SU-DHL-6 (cell line): ENCODE measurements at regions not wholly inside any gene's neighbourhood (a gene's known extent, or its start where the extent isn't known, plus 50 kb on each side); places are given as distances from the start of the nearest gene placed in this dataset.

Experiments used
- H2AFZ ChIP-seq: fragments of 200-600 bp; sonication (generic); 2 replicates; pipeline ENCODE4 v1.6.1; 2014; ENCODE audit warnings: low read depth, mild to moderate bottlenecking, moderate library complexity, mixed read lengths, antibody characterized with exemption, low read length; ENCODE audit not compliant: severe bottlenecking
- H3F3A ChIP-seq: fragments of 200-600 bp; shearing (Covaris generic); 2 replicates; pipeline ENCODE4 v1.6.0; 2016; ENCODE audit warnings: antibody characterized with exemption, mild to moderate bottlenecking; ENCODE audit not compliant: insufficient read depth
- H3K27ac ChIP-seq: fragments of 200-600 bp; sonication (generic); 2 replicates; pipeline ENCODE4 v1.5.1; 2016; ENCODE audit warnings: low read depth, mild to moderate bottlenecking, low read length, moderate library complexity, mixed read lengths
- H3K27me3 ChIP-seq: fragments of 200-600 bp; sonication (generic), shearing (Covaris generic); 2 replicates; pipeline ENCODE4 v1.6.0; 2014; ENCODE audit warnings: mild to moderate bottlenecking, low read length
- H3K36me3 ChIP-seq: fragments of 200-600 bp; sonication (generic); 2 replicates; pipeline ENCODE4 v1.6.1; 2014; ENCODE audit warnings: mild to moderate bottlenecking, low read length, mixed read lengths
- H3K4me2 ChIP-seq: fragments of 300-600, 200-600 bp; shearing (Covaris generic), sonication (generic); 2 replicates; pipeline ENCODE4 v1.6.0; 2014; ENCODE audit warnings: low read length, low read depth, mild to moderate bottlenecking; ENCODE audit not compliant: poor library complexity, severe bottlenecking
- H3K4me3 ChIP-seq: fragments of 200-600 bp; sonication (generic); 2 replicates; pipeline ENCODE4 v1.5.1; 2014; ENCODE audit warnings: antibody characterized with exemption, low read length, mild to moderate bottlenecking, mixed read lengths; ENCODE audit not compliant: insufficient read depth, poor library complexity, severe bottlenecking
- H3K79me2 ChIP-seq: fragments of 200-600 bp; sonication (generic); 2 replicates; pipeline ENCODE4 v1.6.1; 2014; ENCODE audit warnings: mild to moderate bottlenecking, low read length, moderate library complexity; ENCODE audit not compliant: insufficient read depth
- H3K9ac ChIP-seq: fragments of 200-600 bp; sonication (generic); 2 replicates; pipeline ENCODE4 v1.7.0; 2014; ENCODE audit warnings: mild to moderate bottlenecking, low read length
- H3K9me2 ChIP-seq: fragments of 200-600 bp; sonication (generic); replicated peaks from 2 replicates; pipeline ENCODE4 v1.6.1; 2014; ENCODE audit warnings: low read length; ENCODE audit not compliant: insufficient read depth
- H3K9me3 ChIP-seq: fragments of 200-600 bp; sonication (generic); 2 replicates; pipeline ENCODE4 v1.6.1; 2014; ENCODE audit warnings: low read length, mixed read lengths; ENCODE audit not compliant: insufficient read depth
- H4K20me1 ChIP-seq: fragments of 200-600 bp; sonication (generic); 2 replicates; pipeline ENCODE4 v1.6.1; 2014; ENCODE audit warnings: low read depth, mild to moderate bottlenecking, antibody characterized with exemption, low read length, moderate library complexity, mixed read lengths
- CTCF ChIP-seq: fragments of 200-600 bp; sonication (generic); IDR thresholded peaks from one replicate; pipeline ENCODE4 v1.5.1; 2017; ENCODE audit warnings: antibody characterized with exemption, mild to moderate bottlenecking, low read length, moderate library complexity; ENCODE audit not compliant: insufficient read depth, poor library complexity, severe bottlenecking
- EZH2phosphoT487 ChIP-seq: fragments of 200-600 bp; sonication (generic), shearing (Covaris generic); conservative IDR thresholded peaks from 2 replicates; pipeline ENCODE4 v1.6.1; 2018; ENCODE audit warnings: mild to moderate bottlenecking, antibody characterized with exemption, low read length, moderate library complexity, mixed read lengths

GRCh38 chr6:113558966-113559365 lies 298.2 kb upstream of the MARCKS start:
- no peaks in the 10 kb centered on the region for H3K79me2 ChIP-seq
- no peak overlapping the region for H3K27ac ChIP-seq
- H3K36me3 ChIP-seq, result no peaks in the 10 kb centered on the region
- no peak for TF ChIP-seq EZH2phosphoT487
- TF ChIP-seq CTCF, result no peak
- no peak overlapping the region for H2AFZ ChIP-seq
- no peaks in the 10 kb centered on the region for H3K9me2 ChIP-seq
- no peaks in the 10 kb centered on the region for H3F3A ChIP-seq
- H4K20me1 ChIP-seq, result no peaks in the 10 kb centered on the region
- H3K4me2 ChIP-seq, result no peak overlapping the region
- no peaks in the 10 kb centered on the region for H3K9me3 ChIP-seq
- no peak overlapping the region for H3K4me3 ChIP-seq
- H3K27me3 ChIP-seq, result no peaks in the 10 kb centered on the region
- no peak overlapping the region for H3K9ac ChIP-seq

- Histone ChIP-seq H3K79me2 (no peaks in the 10 kb centered on the region), H2AFZ (no peak overlapping the region), H3K9ac (no peak overlapping the region), H3F3A (no peaks in the 10 kb centered on the region), H3K9me3 (no peaks in the 10 kb centered on the region), H3K4me2 (no peak overlapping the region), H3K27me3 (no peaks in the 10 kb centered on the region), H3K9me2 (no peaks in the 10 kb centered on the region), H3K36me3 (no peaks in the 10 kb centered on the region), H3K27ac (no peak overlapping the region), H3K4me3 (no peak overlapping the region), H4K20me1 (no peaks in the 10 kb centered on the region)
- TF ChIP-seq CTCF, result no peak
- no peak for TF ChIP-seq EZH2phosphoT487
Measured at GRCh38 chr6:113560376-113560775, 296.8 kb upstream of the MARCKS start.

GRCh38 chr6:113560908-113561307 lies 296.2 kb upstream of the MARCKS start:
- Histone ChIP-seq H3K79me2 (no peaks in the 10 kb centered on the region), H3K27me3 (no peaks in the 10 kb centered on the region), H3K9ac (no peak overlapping the region), H3K9me3 (no peaks in the 10 kb centered on the region), H3K36me3 (no peaks in the 10 kb centered on the region), H3F3A (no peaks in the 10 kb centered on the region), H3K27ac (no peak overlapping the region), H3K4me2 (no peak overlapping the region), H4K20me1 (no peaks in the 10 kb centered on the region), H3K4me3 (no peak overlapping the region), H2AFZ (no peak overlapping the region), H3K9me2 (no peaks in the 10 kb centered on the region)
- TF ChIP-seq EZH2phosphoT487 (no peak), CTCF (no peak)

- Histone ChIP-seq H2AFZ (no peak overlapping the region), H3K27me3 (no peaks in the 10 kb centered on the region), H3K9me2 (no peaks in the 10 kb centered on the region), H3K79me2 (no peaks in the 10 kb centered on the region), H3K36me3 (no peaks in the 10 kb centered on the region), H3K9ac (no peak overlapping the region), H3K4me3 (no peak overlapping the region), H3F3A (no peaks in the 10 kb centered on the region), H4K20me1 (no peaks in the 10 kb centered on the region), H3K27ac (no peak overlapping the region), H3K4me2 (no peak overlapping the region), H3K9me3 (no peaks in the 10 kb centered on the region)
- no peak for TF ChIP-seq CTCF
- TF ChIP-seq EZH2phosphoT487, result no peak
Measured at GRCh38 chr6:113562248-113562647, 294.9 kb upstream of the MARCKS start.
